Karpas-422 (cell line): ENCODE measurements at regions not wholly inside any gene's neighbourhood (a gene's known extent, or its start where the extent isn't known, plus 50 kb on each side); places are given as distances from the start of the nearest gene placed in this dataset.

Experiments
- DNase-seq: peaks from one replicate; pipeline ENCODE4 v3.0.0-alpha.2; 2015
- H2AFZ ChIP-seq: fragments of 200-600 bp; sonication (generic); 2 replicates; pipeline ENCODE4 v1.6.1; 2014; ENCODE audit warnings: antibody characterized with exemption, low read length, mixed read lengths
- H3K27ac ChIP-seq: fragments of 200-600 bp; sonication (generic); 2 replicates; pipeline ENCODE4 v1.5.1; 2014; ENCODE audit warnings: mild to moderate bottlenecking, low read length, moderate library complexity
- H3K27me3 ChIP-seq: fragments of 200-600 bp; sonication (generic); 2 replicates; pipeline ENCODE4 v1.6.1; 2014; ENCODE audit warnings: low read length, mixed read lengths
- H3K36me3 ChIP-seq: fragments of 200-600 bp; sonication (generic); 2 replicates; pipeline ENCODE4 v1.6.1; 2014; ENCODE audit warnings: low read length, mixed read lengths; ENCODE audit not compliant: insufficient read depth
- H3K4me1 ChIP-seq: fragments of 200-600 bp; sonication (generic); 2 replicates; pipeline ENCODE4 v1.6.1; 2014; ENCODE audit warnings: mild to moderate bottlenecking, low read length, mixed read lengths
- H3K4me2 ChIP-seq: fragments of 200-600 bp; sonication (generic); 2 replicates; pipeline ENCODE4 v1.6.1; 2014; ENCODE audit warnings: low read length, low read depth, mild to moderate bottlenecking; ENCODE audit not compliant: poor library complexity, severe bottlenecking
- H3K4me3 ChIP-seq: fragments of 200-600 bp; sonication (generic); 2 replicates; pipeline ENCODE4 v1.5.1; 2014; ENCODE audit warnings: mild to moderate bottlenecking, antibody characterized with exemption, low read length, mixed read lengths
- H3K79me2 ChIP-seq: fragments of 200-600 bp; sonication (generic); 2 replicates; pipeline ENCODE4 v1.6.1; 2014; ENCODE audit warnings: mild to moderate bottlenecking, low read length, mixed read lengths
- H3K9ac ChIP-seq: fragments of 200-600 bp; sonication (generic); 2 replicates; pipeline ENCODE4 v1.6.0; 2014; ENCODE audit warnings: low read length
- H3K9me2 ChIP-seq: fragments of 200-600 bp; sonication (generic), shearing (Covaris generic); replicated peaks from 2 replicates; pipeline ENCODE4 v1.6.0; 2014; ENCODE audit warnings: mild to moderate bottlenecking, low read length, moderate library complexity; ENCODE audit not compliant: insufficient read depth
- H3K9me3 ChIP-seq: fragments of 300-700, 200-600 bp; sonication (generic); 2 replicates; pipeline ENCODE4 v1.6.1; 2014; ENCODE audit warnings: low read length, mixed read lengths
- H4K20me1 ChIP-seq: fragments of 200-600 bp; sonication (generic); 2 replicates; pipeline ENCODE4 v1.6.1; 2014; ENCODE audit warnings: mild to moderate bottlenecking, antibody characterized with exemption, low read length, low read depth; ENCODE audit not compliant: insufficient read depth

DNA sequence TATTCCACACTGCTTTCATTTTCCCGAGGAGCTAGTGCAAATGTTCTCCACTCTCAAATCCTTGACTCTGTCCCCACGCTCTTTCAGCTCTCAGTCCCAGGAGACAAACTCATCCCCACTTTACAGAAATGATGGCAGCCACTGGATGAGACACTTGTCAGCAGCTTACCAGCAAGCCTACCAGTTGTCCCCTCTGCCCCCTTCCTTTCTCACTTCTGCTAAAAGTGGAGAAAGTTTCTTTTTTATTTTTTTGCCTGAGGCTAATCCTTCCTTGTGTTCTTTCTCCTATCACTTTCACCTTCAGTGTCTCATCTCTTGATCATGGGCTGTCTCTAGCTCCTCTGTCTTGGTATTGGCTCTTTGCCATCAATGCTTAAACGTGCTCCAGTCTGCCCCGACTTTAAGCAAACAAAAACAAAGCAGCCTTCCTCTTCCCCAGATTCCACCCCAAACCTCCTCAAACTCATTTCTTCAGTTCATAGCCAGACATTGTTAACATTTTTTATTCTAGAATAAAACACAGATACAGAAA, 64.5 kb downstream of the TTC32 start:
- Histone ChIP-seq H3K4me2 (no peak overlapping the region), H3K4me1 (no peaks in the 10 kb centered on the region), H3K36me3 (no peaks in the 10 kb centered on the region), H3K79me2 (no peaks in the 10 kb centered on the region), H3K4me3 (no peak overlapping the region), H3K9ac (no peak overlapping the region), H4K20me1 (no peaks in the 10 kb centered on the region), H2AFZ (no peak overlapping the region), H3K27me3 (no peaks in the 10 kb centered on the region), H3K9me3 (no peaks in the 10 kb centered on the region), H3K27ac (no peak overlapping the region), H3K9me2 (no peaks in the 10 kb centered on the region)
- no peak for DNase-seq

DNA sequence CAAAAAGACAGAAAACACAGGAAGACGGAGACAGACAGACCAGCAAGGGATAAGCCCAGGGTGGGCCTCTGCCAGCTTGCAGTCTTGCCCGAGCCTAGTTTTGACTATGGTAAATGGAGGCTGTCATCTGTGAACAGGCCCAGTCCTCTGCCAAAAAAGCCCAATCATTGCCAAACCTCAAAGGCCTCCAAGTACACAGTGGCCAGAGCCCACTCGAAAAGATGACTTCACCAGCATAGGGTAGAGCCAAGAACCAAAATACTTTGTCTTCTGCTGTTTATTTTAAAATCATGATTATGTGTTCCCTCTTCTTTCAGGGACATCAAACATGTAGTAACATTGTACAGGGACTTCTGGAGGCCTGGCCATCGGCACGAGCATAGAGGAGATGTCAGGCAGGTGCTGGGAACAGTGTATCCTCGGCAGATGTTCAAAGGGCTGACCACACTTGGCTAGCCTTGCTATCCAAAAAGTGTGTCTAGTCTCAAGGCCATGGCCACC, 66.0 kb downstream of the TTC32 start:
- no peak overlapping the region for H3K27ac ChIP-seq
- H3K9ac ChIP-seq: no peak overlapping the region
- no peak overlapping the region for H3K4me2 ChIP-seq
- H3K27me3 ChIP-seq: no peaks in the 10 kb centered on the region
- H2AFZ ChIP-seq: no peak overlapping the region
- H3K4me1 ChIP-seq: no peaks in the 10 kb centered on the region
- H3K79me2 ChIP-seq: no peaks in the 10 kb centered on the region
- H3K4me3 ChIP-seq: no peak overlapping the region
- no peaks in the 10 kb centered on the region for H4K20me1 ChIP-seq
- DNase-seq: no peak
- H3K36me3 ChIP-seq: no peaks in the 10 kb centered on the region
- H3K9me3 ChIP-seq: no peaks in the 10 kb centered on the region
- H3K9me2 ChIP-seq: no peaks in the 10 kb centered on the region

DNA sequence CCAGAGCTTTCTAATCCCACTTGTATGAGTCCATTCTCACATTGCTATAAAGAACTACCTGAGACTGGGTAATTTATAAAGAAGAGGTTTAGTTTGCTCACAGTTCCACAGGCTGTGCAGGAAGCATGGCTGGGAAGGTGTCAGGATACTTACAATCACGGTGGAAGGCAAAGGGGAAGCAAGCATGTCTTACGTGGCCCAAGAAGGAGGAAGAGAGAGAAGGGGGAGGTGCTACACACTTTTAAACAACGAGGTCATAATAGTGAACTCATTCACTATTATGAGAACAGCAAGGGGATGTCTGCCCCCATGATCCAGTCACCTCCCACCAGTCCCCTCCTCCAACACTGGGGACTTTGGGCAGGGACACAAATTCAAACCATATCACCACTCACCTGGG, 67.8 kb downstream of the TTC32 start:
- H3K4me1 ChIP-seq: no peaks in the 10 kb centered on the region
- H3K4me2 ChIP-seq: no peak overlapping the region
- no peak overlapping the region for H3K4me3 ChIP-seq
- H2AFZ ChIP-seq: no peak overlapping the region
- no peaks in the 10 kb centered on the region for H3K36me3 ChIP-seq
- no peaks in the 10 kb centered on the region for H4K20me1 ChIP-seq
- no peaks in the 10 kb centered on the region for H3K9me3 ChIP-seq
- no peak overlapping the region for H3K9ac ChIP-seq
- no peaks in the 10 kb centered on the region for H3K79me2 ChIP-seq
- H3K27me3 ChIP-seq: no peaks in the 10 kb centered on the region
- DNase-seq: no peak
- no peak overlapping the region for H3K27ac ChIP-seq
- no peaks in the 10 kb centered on the region for H3K9me2 ChIP-seq

DNA sequence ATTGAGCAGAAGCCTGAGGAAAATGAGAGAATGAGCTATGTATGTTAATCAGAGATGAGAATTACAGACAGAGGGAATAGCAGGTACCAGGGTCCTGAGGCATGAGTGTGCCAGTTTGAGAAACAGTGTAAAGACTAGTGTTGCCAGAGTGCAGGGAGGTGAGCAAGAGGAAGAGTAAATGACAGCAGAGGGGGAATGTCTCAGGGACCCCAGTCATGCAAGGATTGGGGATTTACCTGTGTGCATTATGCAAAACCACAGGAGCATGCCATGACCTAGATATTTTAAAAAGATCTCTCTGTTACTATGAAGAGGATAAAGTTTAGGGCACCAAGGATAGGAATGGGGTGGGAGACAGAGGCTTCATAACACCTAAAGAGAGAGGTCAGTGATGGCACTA, 72.1 kb downstream of the TTC32 start:
- Histone ChIP-seq H3K9me3 (no peaks in the 10 kb centered on the region), H3K9me2 (no peaks in the 10 kb centered on the region), H3K4me3 (no peak overlapping the region), H4K20me1 (no peaks in the 10 kb centered on the region), H3K27ac (no peak overlapping the region), H3K27me3 (no peaks in the 10 kb centered on the region), H3K79me2 (no peaks in the 10 kb centered on the region), H3K4me2 (no peak overlapping the region), H3K36me3 (no peaks in the 10 kb centered on the region), H2AFZ (no peak overlapping the region), H3K4me1 (no peaks in the 10 kb centered on the region), H3K9ac (no peak overlapping the region)
- no peak for DNase-seq

DNA sequence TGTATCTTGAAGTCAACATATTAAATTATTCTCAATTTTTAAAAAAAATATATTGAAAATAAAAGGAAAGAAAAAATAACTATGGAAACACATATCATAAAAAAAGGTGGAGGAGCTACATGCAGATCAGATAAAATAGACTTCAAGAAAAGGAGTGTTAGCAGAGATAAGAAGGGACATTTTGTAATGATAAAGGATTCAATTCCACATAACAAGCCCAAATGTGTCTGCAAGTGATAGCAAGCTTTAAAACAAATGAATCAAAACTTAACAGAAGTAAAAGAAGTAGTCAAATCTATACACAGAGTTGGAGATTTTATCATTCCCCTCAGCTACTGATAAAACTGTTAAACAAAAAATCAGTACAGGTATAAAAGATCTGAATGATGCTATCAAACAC, 74.9 kb downstream of the TTC32 start:
- Histone ChIP-seq H3K9me3 (no peaks in the 10 kb centered on the region), H3K79me2 (no peaks in the 10 kb centered on the region), H3K36me3 (no peaks in the 10 kb centered on the region), H4K20me1 (no peaks in the 10 kb centered on the region), H3K9ac (no peak overlapping the region), H2AFZ (no peak overlapping the region), H3K4me3 (no peak overlapping the region), H3K4me2 (no peak overlapping the region), H3K4me1 (no peaks in the 10 kb centered on the region), H3K9me2 (no peaks in the 10 kb centered on the region), H3K27me3 (no peaks in the 10 kb centered on the region), H3K27ac (no peak overlapping the region)
- DNase-seq: no peak

DNA sequence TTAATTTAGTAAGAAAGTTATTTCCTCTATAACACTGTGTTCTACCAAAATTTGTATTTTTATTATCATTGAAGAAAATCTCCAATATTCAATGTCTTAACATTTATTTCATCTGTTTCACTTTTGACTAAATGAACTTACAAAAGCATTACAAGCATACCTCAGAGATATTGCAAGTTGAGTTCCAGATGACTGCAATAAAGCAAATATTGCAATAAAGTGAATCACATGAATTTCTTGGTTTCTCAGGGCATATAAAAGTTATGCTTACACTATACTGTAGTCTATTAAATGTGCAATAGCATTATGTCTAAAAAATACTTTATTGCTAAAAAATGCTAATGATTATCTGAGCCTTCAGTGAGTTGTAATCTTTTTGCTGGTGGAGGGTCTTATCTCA, 78.3 kb downstream of the TTC32 start:
- H3K27ac ChIP-seq: no peak overlapping the region
- no peaks in the 10 kb centered on the region for H3K36me3 ChIP-seq
- H3K4me1 ChIP-seq: no peaks in the 10 kb centered on the region
- H3K9me2 ChIP-seq: no peaks in the 10 kb centered on the region
- no peak overlapping the region for H3K9ac ChIP-seq
- H4K20me1 ChIP-seq: no peaks in the 10 kb centered on the region
- no peak overlapping the region for H2AFZ ChIP-seq
- no peak overlapping the region for H3K4me3 ChIP-seq
- no peaks in the 10 kb centered on the region for H3K27me3 ChIP-seq
- H3K4me2 ChIP-seq: no peak overlapping the region
- H3K79me2 ChIP-seq: no peaks in the 10 kb centered on the region
- DNase-seq: no peak
- no peaks in the 10 kb centered on the region for H3K9me3 ChIP-seq

DNA sequence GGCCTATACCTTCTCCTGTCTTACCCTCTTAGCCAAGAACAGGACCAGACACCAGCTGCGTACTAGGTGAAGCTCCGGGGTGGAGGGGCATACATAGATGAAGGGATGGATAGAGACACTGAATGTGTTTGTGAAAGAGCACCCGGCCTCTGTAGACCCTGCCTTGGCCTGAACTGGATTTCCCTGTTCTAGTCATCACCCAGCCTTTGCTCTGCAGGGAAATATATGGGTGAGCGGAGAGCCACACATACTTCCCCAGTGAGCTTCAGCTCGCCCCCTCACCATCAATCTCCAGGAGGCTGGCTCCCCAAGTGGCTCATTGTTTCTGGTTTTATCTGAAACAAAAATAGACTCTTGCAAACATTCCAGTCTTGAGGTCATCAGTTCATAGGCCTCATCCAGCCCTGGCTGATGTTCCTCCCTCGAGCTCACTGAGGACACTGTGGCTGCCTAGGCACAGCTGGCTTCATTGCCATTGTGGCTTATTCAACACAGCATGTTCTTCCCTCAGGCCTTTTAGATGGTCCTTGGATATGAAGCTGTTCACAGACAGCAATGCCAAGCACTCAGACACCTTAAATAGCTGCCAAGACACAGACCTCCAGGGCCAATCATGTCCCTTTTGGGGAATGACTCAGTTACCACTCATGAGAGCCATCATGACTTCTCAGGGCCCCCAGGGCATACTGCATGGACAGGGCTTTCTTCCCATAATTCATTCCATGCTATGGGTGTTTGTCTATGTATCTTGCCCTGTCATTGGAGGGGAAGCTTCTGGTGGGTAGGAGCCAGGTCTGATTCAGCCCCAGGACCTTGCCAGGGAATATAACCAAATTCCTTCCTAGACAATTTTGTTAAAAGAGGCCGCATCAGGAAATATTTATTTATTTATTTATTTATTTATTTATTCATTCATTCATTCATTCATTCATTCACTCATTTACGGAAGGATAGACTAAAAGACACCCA, 82.4 kb downstream of the TTC32 start:
- Histone ChIP-seq H3K36me3 (no peaks in the 10 kb centered on the region), H3K9me3 (no peaks in the 10 kb centered on the region), H3K4me3 (no peak overlapping the region), H3K27me3 (no peaks in the 10 kb centered on the region), H3K79me2 (no peaks in the 10 kb centered on the region), H2AFZ (no peak overlapping the region), H4K20me1 (no peaks in the 10 kb centered on the region), H3K4me2 (no peak overlapping the region), H3K9ac (no peak overlapping the region), H3K27ac (no peak overlapping the region), H3K9me2 (no peaks in the 10 kb centered on the region), H3K4me1 (no peaks in the 10 kb centered on the region)
- DNase-seq: no peak

DNA sequence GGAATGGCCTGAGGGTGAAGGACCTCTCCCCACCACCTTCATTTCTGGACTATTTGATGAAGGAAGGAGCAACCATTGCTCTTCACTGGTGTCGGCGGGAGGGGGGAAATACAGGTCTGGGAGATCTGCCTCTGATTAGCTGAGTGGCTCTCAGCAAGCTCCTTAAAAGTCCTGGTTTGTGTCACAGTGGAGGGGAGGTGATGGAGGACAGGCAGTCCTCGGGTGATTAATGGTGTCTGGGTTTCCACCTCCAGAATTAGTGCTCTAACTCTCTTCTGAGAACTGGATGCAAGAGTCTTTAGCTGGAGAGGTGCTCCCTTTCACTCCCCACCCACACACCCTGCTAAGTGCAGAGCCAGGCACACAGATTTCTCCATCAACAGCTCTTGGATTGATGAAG, 83.2 kb downstream of the TTC32 start:
- Histone ChIP-seq H3K4me3 (no peak overlapping the region), H3K9ac (no peak overlapping the region), H2AFZ (no peak overlapping the region), H4K20me1 (no peaks in the 10 kb centered on the region), H3K4me1 (no peaks in the 10 kb centered on the region), H3K4me2 (no peak overlapping the region), H3K36me3 (no peaks in the 10 kb centered on the region), H3K27me3 (no peaks in the 10 kb centered on the region), H3K27ac (no peak overlapping the region), H3K9me3 (no peaks in the 10 kb centered on the region), H3K9me2 (no peaks in the 10 kb centered on the region), H3K79me2 (no peaks in the 10 kb centered on the region)
- no peak for DNase-seq
